GM23248 (cell line): ENCODE measurements at regions not wholly inside any gene's neighbourhood (a gene's known extent, or its start where the extent isn't known, plus 50 kb on each side); places are given as distances from the start of the nearest gene placed in this dataset.
A peak's percentile ranks its signal among the peaks of the same experiment; 100 is the strongest.

Experiments used
- DNase-seq: peaks from one replicate; pipeline ENCODE4 v3.0.0-alpha.2; 2015
- H2AFZ ChIP-seq: fragments of 200-600 bp; sonication (generic); 2 replicates; pipeline ENCODE4 v1.6.1; 2016; ENCODE audit warnings: antibody characterized with exemption
- H3F3A ChIP-seq: fragments of 200-600 bp; sonication (generic); 2 replicates; pipeline ENCODE4 v1.6.1; 2016; ENCODE audit warnings: mild to moderate bottlenecking, antibody characterized with exemption, mixed run types; ENCODE audit not compliant: insufficient read depth
- H3K27ac ChIP-seq: fragments of 200-600 bp; sonication (generic); 2 replicates; pipeline ENCODE4 v1.5.1; 2016; ENCODE audit warnings: mild to moderate bottlenecking
- H3K27me3 ChIP-seq: fragments of 200-600 bp; sonication (generic); replicated peaks from 2 replicates; pipeline ENCODE4 v1.6.1; 2016; ENCODE audit warnings: mild to moderate bottlenecking; ENCODE audit not compliant: insufficient read depth
- H3K36me3 ChIP-seq: fragments of 200-600 bp; sonication (generic); 2 replicates; pipeline ENCODE4 v1.6.1; 2016; ENCODE audit warnings: low read depth, mild to moderate bottlenecking
- H3K4me1 ChIP-seq: fragments of 200-600 bp; sonication (generic); 2 replicates; pipeline ENCODE4 v1.6.1; 2016; ENCODE audit warnings: mild to moderate bottlenecking; ENCODE audit not compliant: insufficient read depth
- H3K4me2 ChIP-seq: fragments of 200-600 bp; sonication (generic); one replicate; pipeline ENCODE4 v1.6.1; 2016; ENCODE audit warnings: mild to moderate bottlenecking; ENCODE audit not compliant: unreplicated experiment
- H3K4me3 ChIP-seq: fragments of 200-600 bp; sonication (generic); 2 replicates; pipeline ENCODE4 v1.5.1; 2016; ENCODE audit warnings: mild to moderate bottlenecking
- H3K79me2 ChIP-seq: fragments of 200-600 bp; sonication (generic); 2 replicates; pipeline ENCODE4 v1.6.1; 2016; ENCODE audit warnings: mild to moderate bottlenecking; ENCODE audit not compliant: insufficient read depth
- H3K9ac ChIP-seq: fragments of 200-600 bp; sonication (generic); 2 replicates; pipeline ENCODE4 v1.6.1; 2016; ENCODE audit warnings: mild to moderate bottlenecking
- H3K9me2 ChIP-seq: fragments of 200-600 bp; sonication (generic); 2 replicates; pipeline ENCODE4 v1.6.1; 2016; ENCODE audit warnings: mixed run types, mild to moderate bottlenecking, moderate library complexity; ENCODE audit not compliant: insufficient read depth
- H3K9me3 ChIP-seq: fragments of 200-600 bp; sonication (generic); one replicate; pipeline ENCODE4 v1.6.1; 2017; ENCODE audit warnings: low read depth
- H4K20me1 ChIP-seq: fragments of 200-600 bp; sonication (generic); 2 replicates; pipeline ENCODE4 v1.6.0; 2016; ENCODE audit not compliant: insufficient read depth
- EZH2 ChIP-seq: fragments of 200-600 bp; sonication (generic); IDR thresholded peaks from 2 replicates; pipeline ENCODE4 v1.6.1; 2018; ENCODE audit warnings: antibody characterized with exemption, mild to moderate bottlenecking; ENCODE audit not compliant: insufficient read depth, poor library complexity, severe bottlenecking
- EZH2phosphoT487 ChIP-seq: fragments of 200-600 bp; sonication (generic); IDR thresholded peaks from 2 replicates; pipeline ENCODE4 v1.6.1; 2018; ENCODE audit warnings: antibody characterized with exemption, moderate library complexity, mild to moderate bottlenecking, low read depth; ENCODE audit not compliant: insufficient read depth
- WGBS, 2 experiments: methylation state at CpG; one replicate each; pipeline ENCODE4 v1.1.6; 2015 to 2017; ENCODE audit warnings: low lambda C conversion rate in 2 of 2, low coverage in 1 of 2; ENCODE audit errors: missing lambda C conversion rate in 2 of 2; 5-methylcytosine and 5-hydroxymethylcytosine counted together
- in situ Hi-C: fragments of 300-500 bp; cut with MboI; formaldehyde crosslinking; loops from 2 replicates; pipeline ENCODE4 v1.15.0; 2020

DNA sequence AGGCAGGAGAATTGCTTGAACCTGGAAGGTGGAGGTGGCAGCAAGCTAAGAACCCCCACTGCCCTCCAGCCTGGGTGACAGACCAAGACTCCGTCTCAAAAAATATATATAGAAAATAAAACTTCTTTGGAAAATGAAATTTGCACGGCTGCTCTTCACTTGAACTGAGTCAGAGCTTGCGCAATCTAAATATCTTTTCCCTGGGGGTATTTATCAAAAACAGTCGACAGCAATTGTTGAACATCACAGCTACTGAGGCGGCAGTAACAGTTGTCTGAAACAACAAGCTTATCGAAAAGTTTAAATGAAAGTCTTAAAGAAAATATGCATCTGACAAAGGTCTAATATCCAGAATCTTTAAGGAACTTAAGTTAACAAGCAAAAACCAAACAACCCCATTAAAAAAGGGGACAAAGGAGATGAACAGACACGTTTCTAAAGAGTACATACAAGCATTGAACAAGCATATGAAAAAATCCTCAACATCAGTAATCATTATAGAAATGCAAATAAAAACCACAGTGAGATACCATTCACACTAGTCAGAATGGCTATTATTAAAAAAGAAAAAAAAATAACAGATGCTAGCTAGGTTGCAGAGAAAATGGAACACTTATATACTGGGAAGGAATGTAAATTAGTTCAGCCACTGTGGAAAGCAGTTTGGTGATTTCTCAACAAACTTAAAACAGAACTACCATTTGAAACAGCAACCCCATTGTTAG is 153.6 kb upstream of the CDH9 start:
- H2AFZ ChIP-seq: 0 out of 2 replicates have a peak overlapping the region, but pooled peaks have one; percentile 8
- H4K20me1 ChIP-seq: no peaks in the 10 kb centered on the region
- no peak overlapping the region for H3K27ac ChIP-seq
- in situ Hi-C loops: no loop called here
- no peak overlapping the region for H3K4me3 ChIP-seq
- no peaks in the 10 kb centered on the region for H3K36me3 ChIP-seq
- no peak overlapping the region for H3K9ac ChIP-seq
- H3K79me2 ChIP-seq: no peaks in the 10 kb centered on the region
- H3K4me2 ChIP-seq: no peak overlapping the region
- H3K4me1 ChIP-seq: no peaks in the 10 kb centered on the region; the same call in 1 of the 2 replicates
- no peaks in the 10 kb centered on the region for H3K9me2 ChIP-seq
- H3F3A ChIP-seq: no peaks in the 10 kb centered on the region
- 21 to 22% methylated on average over 7 of the region's 7 CpGs for WGBS, 2 experiments
- TF ChIP-seq EZH2phosphoT487 (no peak), EZH2 (no peak)
- DNase-seq: peak; percentile 23
- H3K9me3 ChIP-seq: no peaks in the 10 kb centered on the region
- H3K27me3 ChIP-seq: no peaks in the 10 kb centered on the region

DNA sequence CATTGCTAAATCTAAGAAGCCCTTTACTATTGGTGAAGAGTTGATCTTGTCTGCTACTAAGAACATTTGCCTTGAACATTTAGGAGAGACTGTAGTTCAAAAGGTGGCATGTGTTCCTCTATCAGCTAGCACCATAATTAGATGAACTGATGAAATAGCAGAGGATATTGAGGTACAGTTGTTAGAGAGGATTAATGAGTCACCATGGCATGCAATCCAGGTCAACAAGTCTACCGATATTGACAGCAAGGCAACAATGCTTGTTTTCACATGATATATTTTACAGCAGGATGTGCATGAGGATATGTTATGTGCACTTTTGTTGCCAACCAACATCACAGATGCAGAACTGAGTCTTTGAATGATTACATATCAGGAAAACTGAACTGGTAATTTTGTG is 134.3 kb upstream of the CDH9 start:
- WGBS, 2 experiments: 52 to 64% methylated on average over 1 of the region's 1 CpG

DNA sequence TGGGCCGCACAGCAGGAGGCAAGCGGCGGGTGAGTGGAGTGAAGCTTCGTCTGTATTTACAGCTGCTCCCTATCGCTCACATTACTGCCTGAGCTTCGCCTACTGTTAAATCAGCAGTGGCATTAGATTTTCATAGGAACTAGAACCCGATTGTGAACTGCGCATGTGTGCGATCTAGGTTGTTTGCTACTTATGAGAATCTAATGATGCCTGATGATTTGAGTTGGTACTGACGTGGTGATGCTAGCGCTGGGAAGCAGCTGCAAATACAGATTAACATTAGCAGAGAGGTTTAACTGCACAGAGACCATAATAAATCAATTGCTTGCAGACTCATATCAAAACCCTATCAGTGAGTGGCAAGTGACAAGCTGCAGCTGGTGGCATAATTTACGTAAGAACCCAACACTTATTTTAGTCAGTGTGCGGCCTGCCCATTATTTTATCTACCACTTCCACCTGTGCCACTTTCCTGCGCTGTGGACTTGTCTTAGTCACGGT is 133.4 kb upstream of the CDH9 start:
- Histone ChIP-seq H3K4me2 (no peak overlapping the region), H3K79me2 (no peaks in the 10 kb centered on the region), H3K4me3 (no peak overlapping the region), H2AFZ (no peak overlapping the region), H3F3A (no peaks in the 10 kb centered on the region), H3K27me3 (no peaks in the 10 kb centered on the region), H3K27ac (no peak overlapping the region), H3K9me3 (no peaks in the 10 kb centered on the region), H3K36me3 (no peaks in the 10 kb centered on the region), H4K20me1 (no peaks in the 10 kb centered on the region), H3K9me2 (no peaks in the 10 kb centered on the region), H3K9ac (no peak overlapping the region), H3K4me1 (no peaks in the 10 kb centered on the region)
- no peak for TF ChIP-seq EZH2phosphoT487
- TF ChIP-seq EZH2: no peak
- WGBS, 2 experiments: 55 to 56% methylated on average over 15 of the region's 15 CpGs
- in situ Hi-C loops: no loop called here
- no peak for DNase-seq

More for the DNA sequence above, 134.3 kb upstream of the CDH9 start:
- no peak overlapping the region for H2AFZ ChIP-seq
- TF ChIP-seq EZH2phosphoT487 (no peak), EZH2 (no peak)
- H3K27me3 ChIP-seq: no peaks in the 10 kb centered on the region
- H4K20me1 ChIP-seq: no peaks in the 10 kb centered on the region
- no peaks in the 10 kb centered on the region for H3F3A ChIP-seq
- H3K4me3 ChIP-seq: no peak overlapping the region
- H3K36me3 ChIP-seq: no peaks in the 10 kb centered on the region
- DNase-seq: no peak
- no peaks in the 10 kb centered on the region for H3K9me2 ChIP-seq
- no peak overlapping the region for H3K27ac ChIP-seq
- in situ Hi-C loops: no loop called here
- H3K9ac ChIP-seq: no peak overlapping the region
- no peaks in the 10 kb centered on the region for H3K4me1 ChIP-seq
- H3K4me2 ChIP-seq: no peak overlapping the region
- no peaks in the 10 kb centered on the region for H3K79me2 ChIP-seq
- H3K9me3 ChIP-seq: no peaks in the 10 kb centered on the region

DNA sequence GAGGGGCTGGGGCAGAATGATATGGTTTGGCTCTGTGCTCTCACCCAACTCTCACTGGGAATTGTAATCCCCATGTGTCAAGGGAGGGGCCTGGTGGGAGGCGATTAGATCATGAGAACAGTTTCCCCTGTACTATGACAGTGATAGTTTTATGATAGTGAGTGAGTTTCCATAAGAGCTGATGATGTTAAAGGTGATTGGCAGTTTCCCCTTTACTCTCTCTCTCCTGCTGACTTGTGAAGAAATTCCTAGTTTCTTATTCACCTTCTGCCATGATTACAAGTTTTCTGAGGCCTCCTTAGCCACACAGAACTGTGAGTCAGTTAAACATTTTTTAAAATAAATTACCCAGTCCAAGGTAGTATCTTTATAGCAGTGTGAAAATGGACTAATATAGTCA is 120.4 kb upstream of the CDH9 start:
- H3K27me3 ChIP-seq: no peaks in the 10 kb centered on the region
- no peak overlapping the region for H3K4me3 ChIP-seq
- H3K36me3 ChIP-seq: no peaks in the 10 kb centered on the region
- no peak for DNase-seq
- TF ChIP-seq EZH2 (no peak), EZH2phosphoT487 (no peak)
- no peak overlapping the region for H3K9ac ChIP-seq
- H2AFZ ChIP-seq: no peak overlapping the region
- H3K4me2 ChIP-seq: no peak overlapping the region
- no peaks in the 10 kb centered on the region for H3K9me3 ChIP-seq
- in situ Hi-C loops: no loop called here
- no peaks in the 10 kb centered on the region for H3K79me2 ChIP-seq
- no peaks in the 10 kb centered on the region for H3K4me1 ChIP-seq
- 0% methylated on average over 1 of the region's 1 CpG for WGBS, 2 experiments
- H3F3A ChIP-seq: no peaks in the 10 kb centered on the region
- H3K9me2 ChIP-seq: no peaks in the 10 kb centered on the region
- H3K27ac ChIP-seq: no peak overlapping the region
- H4K20me1 ChIP-seq: no peaks in the 10 kb centered on the region

DNA sequence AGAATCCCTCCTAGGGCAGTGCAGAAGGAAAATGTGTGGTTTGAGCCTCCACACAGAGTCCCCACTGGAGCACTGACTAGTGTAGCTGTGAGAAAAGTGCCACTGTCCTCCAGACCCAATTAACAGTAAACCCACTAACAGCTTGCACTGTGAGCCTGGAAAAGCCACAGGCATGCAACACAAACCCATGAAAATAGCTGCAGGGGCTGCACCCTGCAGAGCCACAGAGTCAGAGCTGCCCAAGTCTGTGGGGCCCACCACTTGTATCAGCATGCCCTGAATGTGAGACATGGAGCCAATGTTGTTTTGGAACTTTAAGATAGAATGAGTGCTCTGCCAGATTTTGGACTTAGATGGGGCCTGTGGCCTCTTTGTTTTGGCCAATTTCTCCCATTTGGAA is 119.8 kb upstream of the CDH9 start:
- no peaks in the 10 kb centered on the region for H3K9me3 ChIP-seq
- DNase-seq: no peak
- H3K27ac ChIP-seq: no peak overlapping the region
- no peaks in the 10 kb centered on the region for H3F3A ChIP-seq
- H3K4me3 ChIP-seq: no peak overlapping the region
- H3K79me2 ChIP-seq: no peaks in the 10 kb centered on the region
- in situ Hi-C loops: no loop called here
- no peak overlapping the region for H2AFZ ChIP-seq
- H3K36me3 ChIP-seq: no peaks in the 10 kb centered on the region
- no peaks in the 10 kb centered on the region for H3K27me3 ChIP-seq
- H3K9me2 ChIP-seq: no peaks in the 10 kb centered on the region
- no peaks in the 10 kb centered on the region for H4K20me1 ChIP-seq
- TF ChIP-seq EZH2 (no peak), EZH2phosphoT487 (no peak)
- no peak overlapping the region for H3K4me2 ChIP-seq
- no peaks in the 10 kb centered on the region for H3K4me1 ChIP-seq
- H3K9ac ChIP-seq: no peak overlapping the region
